ENCODE measurements at regions not wholly inside any gene's neighbourhood (a gene's known extent, or its start where the extent isn't known, plus 50 kb on each side); places are given as distances from the start of the nearest gene placed in this dataset.

DNA sequence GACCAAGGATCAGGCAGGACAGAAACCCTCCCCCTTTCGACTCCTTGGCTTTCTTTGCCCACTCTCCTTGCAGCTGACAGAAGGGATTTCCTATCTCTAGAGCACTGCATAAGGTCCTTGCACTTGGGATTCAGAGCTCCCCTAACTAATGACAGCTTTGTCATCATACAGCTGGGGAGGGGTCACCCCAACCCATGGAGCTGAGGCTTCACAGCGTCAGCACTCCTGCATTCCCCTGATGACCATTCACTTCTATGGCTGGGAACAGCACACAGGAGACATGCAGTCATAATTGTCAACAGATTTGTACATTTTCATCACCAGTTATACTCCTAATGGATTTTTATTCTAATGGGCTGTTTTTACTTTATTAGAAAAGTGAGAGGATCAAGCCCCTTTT, 161.7 kb upstream of the C1orf87 start:
- TF ChIP-seq POLR2A (IDR thresholded peaks at IDR 0.05; ENCODE audit: low read depth, low read length) (no peak), POLR2AphosphoS5 (IDR thresholded peaks at IDR 0.05; ENCODE audit: low read depth, low read length) (no peak), TAF1 (IDR thresholded peaks at IDR 0.05; ENCODE audit: borderline replicate concordance, low read depth, low read length) (no peak)

Measured in GM12892 (cell line).